GM03348 (cell line): ENCODE measurements at regions not wholly inside any gene's neighbourhood (a gene's known extent, or its start where the extent isn't known, plus 50 kb on each side); places are given as distances from the start of the nearest gene placed in this dataset.

Experiments
- DNase-seq: peaks from one replicate; pipeline ENCODE4 v3.0.0; 2012; ENCODE audit warnings: low spot score

- DNase-seq = no peak
Observed at GRCh38 chr1:30316056-30316455, 407.3 kb downstream of the MATN1 start.

GRCh38 chr1:30315185-30315960, 408.0 kb downstream of the MATN1 start:
- DNase-seq = no peak

- DNase-seq = no peak
Observed at GRCh38 chr1:30314591-30314990, 408.8 kb downstream of the MATN1 start.

- DNase-seq = no peak
Observed at GRCh38 chr1:30313584-30313983, 409.8 kb downstream of the MATN1 start.

GRCh38 chr1:30313176-30313575, 410.2 kb downstream of the MATN1 start:
- DNase-seq = no peak

- DNase-seq = no peak
Observed at GRCh38 chr1:30312226-30312625, 411.2 kb downstream of the MATN1 start.

- no peak for DNase-seq
Observed at GRCh38 chr1:30311749-30312148, 411.6 kb downstream of the MATN1 start.

GRCh38 chr1:30310966-30311742, 412.2 kb downstream of the MATN1 start:
- no peak for DNase-seq

- DNase-seq = no peak
Observed at GRCh38 chr1:30307182-30307581, 416.2 kb downstream of the MATN1 start.

GRCh38 chr1:30305519-30305918, 417.9 kb downstream of the MATN1 start:
- no peak for DNase-seq

GRCh38 chr1:30305061-30305460, 418.3 kb downstream of the MATN1 start:
- DNase-seq = no peak

GRCh38 chr1:30304080-30304479, 419.3 kb downstream of the MATN1 start:
- no peak for DNase-seq

GRCh38 chr1:30303387-30303786, 420.0 kb downstream of the MATN1 start:
- DNase-seq = no peak

GRCh38 chr1:30302858-30303257, 420.5 kb downstream of the MATN1 start:
- DNase-seq = no peak

- DNase-seq = no peak
Observed at GRCh38 chr1:30300669-30301068, 422.7 kb downstream of the MATN1 start.

- DNase-seq = no peak
Observed at GRCh38 chr1:30299393-30299792, 424.0 kb downstream of the MATN1 start.

GRCh38 chr1:30295674-30296073, 427.7 kb downstream of the MATN1 start:
- no peak for DNase-seq

- DNase-seq = no peak
Observed at GRCh38 chr1:30295266-30295665, 428.1 kb downstream of the MATN1 start.

- DNase-seq = no peak
Observed at GRCh38 chr1:30294508-30294907, 428.9 kb downstream of the MATN1 start.

- DNase-seq = no peak
Observed at GRCh38 chr1:30292451-30292850, 430.9 kb downstream of the MATN1 start.

GRCh38 chr1:30291526-30291925, 431.9 kb downstream of the MATN1 start:
- no peak for DNase-seq

- no peak for DNase-seq
Observed at GRCh38 chr1:30290581-30290980, 432.8 kb downstream of the MATN1 start.

- no peak for DNase-seq
Observed at GRCh38 chr1:30287976-30288375, 435.4 kb downstream of the MATN1 start.
